ENCODE measurements at regions not wholly inside any gene's neighbourhood (a gene's known extent, or its start where the extent isn't known, plus 50 kb on each side); places are given as distances from the start of the nearest gene placed in this dataset.
"Not testable (repeated sequence)": the region's sequence is repeated elsewhere in the genome, so short reads cannot be mapped to it uniquely, and the experiment has no call there.

DNA sequence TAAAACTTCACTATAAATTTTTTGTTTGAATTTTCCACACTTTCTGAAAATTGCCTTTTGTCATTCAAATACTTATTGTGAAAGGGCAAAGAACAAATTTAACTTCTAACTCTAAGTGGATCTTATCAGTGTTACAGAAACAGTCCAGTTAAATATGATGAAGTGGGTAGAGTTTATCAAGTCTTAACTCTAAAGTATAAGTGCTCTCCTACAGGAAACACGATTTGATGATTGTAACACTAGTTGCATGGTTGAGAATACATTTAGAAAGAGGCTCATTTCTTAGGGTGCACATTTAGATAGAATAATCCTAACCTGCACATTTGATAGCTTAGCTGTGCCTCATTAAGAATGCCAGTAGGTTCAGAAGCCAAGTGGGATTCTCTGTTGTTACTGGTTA is 838.3 kb upstream of the ATXN7L3B start:
- no peak overlapping the region for H3K27ac Mint-ChIP-seq
- TF ChIP-seq, protein P1, sequence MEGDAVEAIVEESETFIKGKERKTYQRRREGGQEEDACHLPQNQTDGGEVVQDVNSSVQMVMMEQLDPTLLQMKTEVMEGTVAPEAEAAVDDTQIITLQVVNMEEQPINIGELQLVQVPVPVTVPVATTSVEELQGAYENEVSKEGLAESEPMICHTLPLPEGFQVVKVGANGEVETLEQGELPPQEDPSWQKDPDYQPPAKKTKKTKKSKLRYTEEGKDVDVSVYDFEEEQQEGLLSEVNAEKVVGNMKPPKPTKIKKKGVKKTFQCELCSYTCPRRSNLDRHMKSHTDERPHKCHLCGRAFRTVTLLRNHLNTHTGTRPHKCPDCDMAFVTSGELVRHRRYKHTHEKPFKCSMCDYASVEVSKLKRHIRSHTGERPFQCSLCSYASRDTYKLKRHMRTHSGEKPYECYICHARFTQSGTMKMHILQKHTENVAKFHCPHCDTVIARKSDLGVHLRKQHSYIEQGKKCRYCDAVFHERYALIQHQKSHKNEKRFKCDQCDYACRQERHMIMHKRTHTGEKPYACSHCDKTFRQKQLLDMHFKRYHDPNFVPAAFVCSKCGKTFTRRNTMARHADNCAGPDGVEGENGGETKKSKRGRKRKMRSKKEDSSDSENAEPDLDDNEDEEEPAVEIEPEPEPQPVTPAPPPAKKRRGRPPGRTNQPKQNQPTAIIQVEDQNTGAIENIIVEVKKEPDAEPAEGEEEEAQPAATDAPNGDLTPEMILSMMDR (IDR thresholded peaks at IDR 0.05; ENCODE audit: unreplicated experiment) = no peak
- no peak for DNase-seq (ENCODE audit: low spot score, unreplicated experiment)
- no peaks in the 10 kb centered on the region for H3K27me3 Mint-ChIP-seq
- no peaks in the 10 kb centered on the region for H3K4me1 Mint-ChIP-seq (ENCODE audit: low read depth)
- H3K9me3 Mint-ChIP-seq (ENCODE audit: low read depth) = peaks cover 7% of the 10 kb centered on the region
- no peaks in the 10 kb centered on the region for H3K36me3 Mint-ChIP-seq (ENCODE audit: insufficient read depth)
- H3K4me3 Mint-ChIP-seq (ENCODE audit: low read depth) = no peak overlapping the region

- peaks cover 6% of the 10 kb centered on the region for H3K9me3 Mint-ChIP-seq (ENCODE audit: low read depth)
- no peak for DNase-seq (ENCODE audit: low spot score, unreplicated experiment)
- no peaks in the 10 kb centered on the region for H3K36me3 Mint-ChIP-seq (ENCODE audit: insufficient read depth)
- H3K27ac Mint-ChIP-seq = no peak overlapping the region
- no peak overlapping the region for H3K4me3 Mint-ChIP-seq (ENCODE audit: low read depth)
- no peaks in the 10 kb centered on the region for H3K27me3 Mint-ChIP-seq
- no peaks in the 10 kb centered on the region for H3K4me1 Mint-ChIP-seq (ENCODE audit: low read depth)
- TF ChIP-seq, protein P1 (IDR thresholded peaks at IDR 0.05; ENCODE audit: unreplicated experiment) = no peak
Observed at GRCh38 chr12:73714655-73715054, 823.0 kb upstream of the ATXN7L3B start.

DNA sequence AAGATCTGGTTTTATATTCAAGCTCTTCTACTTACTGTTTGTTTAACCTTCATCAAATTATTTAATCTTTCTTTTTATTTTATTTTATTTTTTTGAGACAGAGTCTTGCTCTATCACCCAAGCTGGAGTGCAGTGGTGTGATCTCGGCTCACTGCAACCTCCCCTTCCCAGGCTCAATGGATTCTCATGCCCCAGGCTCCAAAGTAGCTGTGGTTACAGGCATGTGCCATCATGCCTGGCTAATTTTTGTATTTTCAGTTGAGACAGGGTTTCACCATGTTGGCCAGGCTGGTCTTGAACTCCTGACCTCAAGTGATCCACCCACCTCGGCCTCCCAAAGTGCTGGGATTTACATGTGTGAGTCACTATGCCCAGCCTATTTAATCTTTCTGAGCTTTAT is 821.5 kb upstream of the ATXN7L3B start:
- H3K27me3 Mint-ChIP-seq; H3K4me1 Mint-ChIP-seq (ENCODE audit: low read depth); H3K9me3 Mint-ChIP-seq (ENCODE audit: low read depth): not testable (repeated sequence)

DNA sequence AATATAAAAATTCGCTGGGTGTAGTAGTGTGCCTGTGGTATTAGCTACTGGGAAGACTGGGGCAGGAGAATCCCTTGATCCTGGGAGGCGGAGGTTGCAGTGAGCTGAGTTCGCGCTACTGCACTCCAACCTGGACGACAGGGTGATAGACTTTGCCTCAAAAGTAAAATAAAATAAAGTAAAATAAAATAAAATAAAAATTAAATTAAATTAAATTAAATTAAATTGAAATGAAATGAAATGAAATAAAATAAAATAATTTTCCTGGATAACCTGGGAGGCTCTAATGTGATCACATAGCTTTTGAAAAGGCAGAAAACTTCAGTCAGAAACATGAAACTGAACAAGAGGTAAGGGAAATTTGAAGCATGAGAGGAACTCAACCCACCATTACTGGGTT is 818.4 kb upstream of the ATXN7L3B start:
- H3K36me3 Mint-ChIP-seq (ENCODE audit: insufficient read depth) = no peaks in the 10 kb centered on the region

More for the DNA sequence above, 821.5 kb upstream of the ATXN7L3B start:
- not testable (repeated sequence) for DNase-seq (ENCODE audit: low spot score, unreplicated experiment); H3K27ac Mint-ChIP-seq; H3K4me3 Mint-ChIP-seq (ENCODE audit: low read depth); H3K36me3 Mint-ChIP-seq (ENCODE audit: insufficient read depth)

GRCh38 chr12:73726881-73727280 is 810.8 kb upstream of the ATXN7L3B start:
- Mint-ChIP-seq H3K27ac (no peak overlapping the region), H3K9me3 (ENCODE audit: low read depth) (no peaks in the 10 kb centered on the region), H3K27me3 (no peaks in the 10 kb centered on the region), H3K4me3 (ENCODE audit: low read depth) (no peak overlapping the region), H3K4me1 (ENCODE audit: low read depth) (no peaks in the 10 kb centered on the region), H3K36me3 (ENCODE audit: insufficient read depth) (no peaks in the 10 kb centered on the region)
- TF ChIP-seq, protein P1 (IDR thresholded peaks at IDR 0.05; ENCODE audit: unreplicated experiment) = no peak
- DNase-seq (ENCODE audit: low spot score, unreplicated experiment) = no peak

More for the DNA sequence above, 818.4 kb upstream of the ATXN7L3B start:
- no peaks in the 10 kb centered on the region for H3K9me3 Mint-ChIP-seq (ENCODE audit: low read depth)
- TF ChIP-seq, protein P1 (IDR thresholded peaks at IDR 0.05; ENCODE audit: unreplicated experiment) = no peak
- no peak for DNase-seq (ENCODE audit: low spot score, unreplicated experiment)
- no peak overlapping the region for H3K27ac Mint-ChIP-seq
- H3K27me3 Mint-ChIP-seq = no peaks in the 10 kb centered on the region
- H3K4me1 Mint-ChIP-seq (ENCODE audit: low read depth) = no peaks in the 10 kb centered on the region
- no peak overlapping the region for H3K4me3 Mint-ChIP-seq (ENCODE audit: low read depth)

- H3K4me1 Mint-ChIP-seq (ENCODE audit: low read depth) = no peaks in the 10 kb centered on the region
- H3K9me3 Mint-ChIP-seq (ENCODE audit: low read depth) = no peaks in the 10 kb centered on the region
- DNase-seq (ENCODE audit: low spot score, unreplicated experiment) = no peak
- TF ChIP-seq, protein P1 (IDR thresholded peaks at IDR 0.05; ENCODE audit: unreplicated experiment) = no peak
- H3K4me3 Mint-ChIP-seq (ENCODE audit: low read depth) = no peak overlapping the region
- H3K36me3 Mint-ChIP-seq (ENCODE audit: insufficient read depth) = no peaks in the 10 kb centered on the region
- H3K27me3 Mint-ChIP-seq = no peaks in the 10 kb centered on the region
- H3K27ac Mint-ChIP-seq = no peak overlapping the region
Observed at GRCh38 chr12:73731658-73732057, 806.0 kb upstream of the ATXN7L3B start.

Measured in progenitor cell of endocrine pancreas (in vitro differentiated cells).